GM12878 (cell line): ENCODE measurements at regions not wholly inside any gene's neighbourhood (a gene's known extent, or its start where the extent isn't known, plus 50 kb on each side); places are given as distances from the start of the nearest gene placed in this dataset.

Experiments used
- ATAC-seq: fragments of 200-7000 bp; cut with Tn5 transposase; 3 replicates; pipeline ENCODE4 v1.9.1; 2020; ENCODE audit warnings: mild to moderate bottlenecking, moderate library complexity
- BruUV-seq: library from RNA; stranded (reverse); fragments of 400-500 nt; replicated peaks from 2 replicates; lab custom pipeline; 2021; lab: Mats Ljungman, UMichigan
- CTCF ChIA-PET: fragments of 300-600 bp; sonication (Branson Sonifier 250); formaldehyde crosslinking; extraction: SDS; loops from one replicate; lab custom pipeline; 2021; ENCODE audit warnings: inconsistent platforms; lab: Yijun Ruan, JAX
- POLR2A ChIA-PET: fragments of 350-600 bp; formaldehyde crosslinking; extraction: SDS; loops from one replicate; lab custom pipeline; 2021; ENCODE audit warnings: inconsistent platforms; lab: Charles Lee
- RAD21 ChIA-PET: fragments of 300-600 bp; sonication (Branson Sonifier 250); formaldehyde crosslinking; loops from one replicate; lab custom pipeline; 2023; ENCODE audit warnings: antibody characterized with exemption; ENCODE audit not compliant: unreplicated experiment; lab: Charles Lee
- SMC1A ChIA-PET: fragments of 300-600 bp; sonication (Branson Sonifier 250); formaldehyde crosslinking; loops from one replicate; lab custom pipeline; 2023; ENCODE audit not compliant: unreplicated experiment, uncharacterized antibody; lab: Charles Lee
- DNase-seq: peaks from one replicate; pipeline ENCODE4 v3.0.0-alpha.2; 2011; ENCODE audit warnings: low read depth, low spot score
- FAIRE-seq: peaks from 3 replicates; lab custom pipeline; 2011; peaks lifted over from hg19 to GRCh38; lab: Jason Lieb, UNC
- H2AFZ ChIP-seq: 2 replicates; pipeline ENCODE4 v1.6.0; 2011; ENCODE audit warnings: low read depth, low read length, control low read depth; ENCODE audit not compliant: control insufficient read depth
- H3K27ac ChIP-seq: 2 replicates; pipeline ENCODE4 v1.5.1; 2011; ENCODE audit warnings: control low read depth; ENCODE audit not compliant: control insufficient read depth, insufficient read depth
- H3K27me3 ChIP-seq, 2 experiments: replicated peaks in 1 of 2; 2 replicates each; pipeline versions ENCODE4 v1.6.0 to v1.6.1; 2011; ENCODE audit warnings: low read length in 1 of 2; ENCODE audit not compliant: control insufficient read depth in 2 of 2, insufficient read depth in 2 of 2
- H3K36me3 ChIP-seq, 2 experiments: 2 replicates each; pipeline ENCODE4 v1.5.1; 2011; ENCODE audit warnings: low read length in 1 of 2; ENCODE audit not compliant: control insufficient read depth in 2 of 2, insufficient read depth in 2 of 2
- H3K4me1 ChIP-seq: 2 replicates; pipeline ENCODE4 v1.6.1; 2011; ENCODE audit warnings: mild to moderate bottlenecking, low read length, moderate library complexity, mixed read lengths; ENCODE audit not compliant: control insufficient read depth, insufficient read depth
- H3K4me2 ChIP-seq: 2 replicates; pipeline ENCODE4 v1.6.0; 2011; ENCODE audit warnings: control low read depth; ENCODE audit not compliant: control insufficient read depth, insufficient read depth
- H3K4me3 ChIP-seq: fragments of 200-600 bp; sonication (generic); 2 replicates; pipeline ENCODE4 v1.5.1; 2016
- H3K79me2 ChIP-seq: 2 replicates; pipeline ENCODE4 v1.6.0; 2011; ENCODE audit warnings: low read length; ENCODE audit not compliant: control insufficient read depth, insufficient read depth
- H3K9ac ChIP-seq: 2 replicates; pipeline ENCODE4 v1.8.0; 2011; ENCODE audit warnings: low read length, control low read depth, mixed read lengths; ENCODE audit not compliant: control insufficient read depth, insufficient read depth
- H3K9me3 ChIP-seq: replicated peaks from 3 replicates; pipeline ENCODE4 v1.5.1; 2011; ENCODE audit warnings: mild to moderate bottlenecking, low read length; ENCODE audit not compliant: control insufficient read depth, insufficient read depth
- H4K20me1 ChIP-seq: 2 replicates; pipeline ENCODE4 v1.6.0; 2011; ENCODE audit not compliant: control insufficient read depth, insufficient read depth
- CHD2 ChIP-seq: IDR thresholded peaks from 2 replicates; pipeline ENCODE4 v1.6.1; 2011; ENCODE audit warnings: low read depth, low read length, improper control_type of control experiment, borderline replicate concordance
- WGBS: methylation state at CpG from one replicate; pipeline ENCODE4 v1.1.6; 2016; ENCODE audit warnings: low lambda C conversion rate; ENCODE audit not compliant: insufficient replicate concordance, insufficient coverage; ENCODE audit errors: missing lambda C conversion rate; 5-methylcytosine and 5-hydroxymethylcytosine counted together
- in situ Hi-C: fragments of 300-500 bp; cut with MboI; formaldehyde crosslinking; loops from 9 replicates; pipeline ENCODE4 v1.14.3; 2018; ENCODE audit warnings: mixed read lengths
- intact Hi-C: fragments of 100-400 bp; cut with micrococcal nuclease; formaldehyde crosslinking; loops from one replicate; pipeline ENCODE4 v1.14.2; 2022; ENCODE audit not compliant: unreplicated experiment
- TF ChIP-seq, protein P1 (sequence below): fragments of 450-650 bp; IDR thresholded peaks from 2 replicates; pipeline ENCODE4 v1.6.1; 2017; ENCODE audit warnings: mild to moderate bottlenecking
- TF ChIP-seq, protein P2 (sequence below): fragments of 450-650 bp; IDR thresholded peaks from 2 replicates; pipeline ENCODE4 v1.6.1; 2017; ENCODE audit warnings: antibody characterized with exemption, mild to moderate bottlenecking, moderate library complexity

DNA sequence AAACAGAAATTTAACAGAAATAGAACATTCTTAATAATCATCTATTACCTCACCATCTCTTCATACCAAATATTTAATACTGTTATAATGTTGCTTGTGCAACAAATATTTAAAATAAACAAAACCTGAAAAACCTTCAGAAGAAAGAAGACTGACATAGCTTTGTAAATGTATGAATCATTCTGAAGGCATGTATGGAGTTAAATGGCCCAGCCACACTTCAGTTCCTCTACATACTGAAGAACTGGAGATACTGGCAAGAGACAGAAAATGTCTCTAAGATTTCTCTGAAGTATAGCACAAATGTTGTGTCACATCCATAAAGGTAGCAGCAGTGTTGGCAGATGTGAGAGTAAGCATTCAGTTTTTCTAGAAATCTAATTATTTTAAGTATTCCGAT is 275.3 kb upstream of the FGF13 start:
- Histone ChIP-seq H3K4me2 (no peak overlapping the region), H3K4me1 (no peaks in the 10 kb centered on the region), H3K9ac (no peak overlapping the region), H4K20me1 (no peaks in the 10 kb centered on the region), H3K27me3 (no peaks in the 10 kb centered on the region), H3K9me3 (no peaks in the 10 kb centered on the region), H2AFZ (no peak overlapping the region), H3K27ac (no peak overlapping the region), H3K79me2 (no peaks in the 10 kb centered on the region), H3K4me3 (no peak overlapping the region), H3K36me3 (no peaks in the 10 kb centered on the region)
- in situ Hi-C loops (no loop called here), intact Hi-C loops (no loop called here)
- ChIA-PET SMC1A (no interaction called here), RAD21 (no interaction called here), CTCF (interaction anchor here (0.5 kb wide), 1 partner anchor 104 kb away, joined by 3 read pairs; no protein-coding TSS in a partner anchor), POLR2A (no interaction called here)
- whole genome bisulfite sequencing = 93% methylated on average over 1 of the region's 1 CpG
- ATAC-seq (no peak), FAIRE-seq (no peak), DNase-seq (no peak)
- TF ChIP-seq, protein P1, sequence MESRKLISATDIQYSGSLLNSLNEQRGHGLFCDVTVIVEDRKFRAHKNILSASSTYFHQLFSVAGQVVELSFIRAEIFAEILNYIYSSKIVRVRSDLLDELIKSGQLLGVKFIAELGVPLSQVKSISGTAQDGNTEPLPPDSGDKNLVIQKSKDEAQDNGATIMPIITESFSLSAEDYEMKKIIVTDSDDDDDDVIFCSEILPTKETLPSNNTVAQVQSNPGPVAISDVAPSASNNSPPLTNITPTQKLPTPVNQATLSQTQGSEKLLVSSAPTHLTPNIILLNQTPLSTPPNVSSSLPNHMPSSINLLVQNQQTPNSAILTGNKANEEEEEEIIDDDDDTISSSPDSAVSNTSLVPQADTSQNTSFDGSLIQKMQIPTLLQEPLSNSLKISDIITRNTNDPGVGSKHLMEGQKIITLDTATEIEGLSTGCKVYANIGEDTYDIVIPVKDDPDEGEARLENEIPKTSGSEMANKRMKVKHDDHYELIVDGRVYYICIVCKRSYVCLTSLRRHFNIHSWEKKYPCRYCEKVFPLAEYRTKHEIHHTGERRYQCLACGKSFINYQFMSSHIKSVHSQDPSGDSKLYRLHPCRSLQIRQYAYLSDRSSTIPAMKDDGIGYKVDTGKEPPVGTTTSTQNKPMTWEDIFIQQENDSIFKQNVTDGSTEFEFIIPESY = no peak
- no TSS peak for BruUV-seq

DNA sequence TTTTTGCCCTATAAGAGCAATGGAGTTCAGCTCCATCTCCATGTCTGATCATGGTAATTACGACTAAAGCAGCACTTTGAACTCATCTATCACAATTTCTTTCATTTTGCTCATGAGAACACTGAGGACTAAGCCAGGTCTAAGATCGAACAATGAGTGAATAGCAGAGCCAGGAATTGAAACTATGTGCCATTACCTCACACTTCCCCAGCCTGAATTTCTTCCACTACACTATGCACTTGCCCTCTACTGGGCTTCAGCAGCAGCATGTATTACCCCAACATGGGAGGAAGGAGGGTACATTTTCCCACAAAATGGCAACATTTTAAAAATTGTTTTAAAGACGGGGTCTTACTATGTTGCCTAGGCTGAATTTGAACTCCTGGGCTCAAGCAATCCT is 274.7 kb upstream of the FGF13 start:
- no TSS peak for BruUV-seq
- H2AFZ ChIP-seq = no peak overlapping the region
- DNase-seq (no peak), FAIRE-seq (no peak), ATAC-seq (no peak)
- ChIA-PET POLR2A (no interaction called here), CTCF (no interaction called here), RAD21 (no interaction called here), SMC1A (no interaction called here)
- no peak overlapping the region for H3K27ac ChIP-seq
- 24% methylated on average over 3 of the region's 3 CpGs for WGBS
- intact Hi-C loops = no loop called here
- H3K4me2 ChIP-seq = no peak overlapping the region
- in situ Hi-C loops = no loop called here
- no peaks in the 10 kb centered on the region for H3K4me1 ChIP-seq
- no peak overlapping the region for H3K4me3 ChIP-seq
- H3K9me3 ChIP-seq = no peaks in the 10 kb centered on the region
- no peaks in the 10 kb centered on the region for H3K79me2 ChIP-seq
- no peaks in the 10 kb centered on the region for H3K27me3 ChIP-seq
- TF ChIP-seq CHD2 = no peak
- TF ChIP-seq, protein P2, sequence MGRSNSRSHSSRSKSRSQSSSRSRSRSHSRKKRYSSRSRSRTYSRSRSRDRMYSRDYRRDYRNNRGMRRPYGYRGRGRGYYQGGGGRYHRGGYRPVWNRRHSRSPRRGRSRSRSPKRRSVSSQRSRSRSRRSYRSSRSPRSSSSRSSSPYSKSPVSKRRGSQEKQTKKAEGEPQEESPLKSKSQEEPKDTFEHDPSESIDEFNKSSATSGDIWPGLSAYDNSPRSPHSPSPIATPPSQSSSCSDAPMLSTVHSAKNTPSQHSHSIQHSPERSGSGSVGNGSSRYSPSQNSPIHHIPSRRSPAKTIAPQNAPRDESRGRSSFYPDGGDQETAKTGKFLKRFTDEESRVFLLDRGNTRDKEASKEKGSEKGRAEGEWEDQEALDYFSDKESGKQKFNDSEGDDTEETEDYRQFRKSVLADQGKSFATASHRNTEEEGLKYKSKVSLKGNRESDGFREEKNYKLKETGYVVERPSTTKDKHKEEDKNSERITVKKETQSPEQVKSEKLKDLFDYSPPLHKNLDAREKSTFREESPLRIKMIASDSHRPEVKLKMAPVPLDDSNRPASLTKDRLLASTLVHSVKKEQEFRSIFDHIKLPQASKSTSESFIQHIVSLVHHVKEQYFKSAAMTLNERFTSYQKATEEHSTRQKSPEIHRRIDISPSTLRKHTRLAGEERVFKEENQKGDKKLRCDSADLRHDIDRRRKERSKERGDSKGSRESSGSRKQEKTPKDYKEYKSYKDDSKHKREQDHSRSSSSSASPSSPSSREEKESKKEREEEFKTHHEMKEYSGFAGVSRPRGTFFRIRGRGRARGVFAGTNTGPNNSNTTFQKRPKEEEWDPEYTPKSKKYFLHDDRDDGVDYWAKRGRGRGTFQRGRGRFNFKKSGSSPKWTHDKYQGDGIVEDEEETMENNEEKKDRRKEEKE = no peak
- H3K9ac ChIP-seq = no peak overlapping the region
- H4K20me1 ChIP-seq = no peaks in the 10 kb centered on the region
- no peaks in the 10 kb centered on the region for H3K36me3 ChIP-seq
